Neural cell (in vitro differentiated cells): ENCODE measurements at regions not wholly inside any gene's neighbourhood (a gene's known extent, or its start where the extent isn't known, plus 50 kb on each side); places are given as distances from the start of the nearest gene placed in this dataset.

Experiments
- H2AFZ ChIP-seq: fragments of 200-600, 300-800 bp; sonication (generic), shearing (Covaris generic); 2 replicates; pipeline ENCODE4 v1.6.0; 2014; ENCODE audit warnings: low read depth, mild to moderate bottlenecking, antibody characterized with exemption, low read length, moderate library complexity
- H3F3A ChIP-seq: fragments of 200-600 bp; shearing (Covaris generic); 2 replicates; pipeline ENCODE4 v1.6.1; 2016; ENCODE audit warnings: mild to moderate bottlenecking, moderate library complexity, mixed read lengths, antibody characterized with exemption, low read length; ENCODE audit not compliant: insufficient read depth, poor library complexity, severe bottlenecking
- H3K27ac ChIP-seq: fragments of 200-600, 300-800 bp; sonication (generic), shearing (Covaris generic); 2 replicates; pipeline ENCODE4 v1.5.1; 2014; ENCODE audit warnings: mild to moderate bottlenecking, low read length, moderate library complexity
- H3K27me3 ChIP-seq: fragments of 300-800, 200-600 bp; sonication (generic), shearing (Covaris generic); 2 replicates; pipeline ENCODE4 v1.6.0; 2014; ENCODE audit warnings: mild to moderate bottlenecking, low read depth, low read length, moderate library complexity; ENCODE audit not compliant: insufficient read depth
- H3K36me3 ChIP-seq: fragments of 300-800, 200-600 bp; sonication (generic), shearing (Covaris generic); 2 replicates; pipeline ENCODE4 v1.5.1; 2014; ENCODE audit warnings: mild to moderate bottlenecking, antibody characterized with exemption, low read length, moderate library complexity; ENCODE audit not compliant: insufficient read depth
- H3K4me2 ChIP-seq: fragments of 300-800, 200-600 bp; sonication (generic), shearing (Covaris generic); 2 replicates; pipeline ENCODE4 v1.6.0; 2014; ENCODE audit warnings: mild to moderate bottlenecking, low read length
- H3K4me3 ChIP-seq: fragments of 300-800, 200-600 bp; sonication (generic), shearing (Covaris generic); 2 replicates; pipeline ENCODE4 v1.5.1; 2014; ENCODE audit warnings: mild to moderate bottlenecking, low read length, moderate library complexity
- H3K79me2 ChIP-seq: fragments of 200-600 bp; shearing (Covaris generic); replicated peaks from 2 replicates; pipeline ENCODE4 v1.6.0; 2014; ENCODE audit warnings: mild to moderate bottlenecking, low read length, moderate library complexity; ENCODE audit not compliant: insufficient read depth
- H3K9ac ChIP-seq: fragments of 300-800, 200-600 bp; sonication (generic), shearing (Covaris generic); 2 replicates; pipeline ENCODE4 v1.6.1; 2016; ENCODE audit warnings: mild to moderate bottlenecking, low read length, mixed read lengths
- H3K9me2 ChIP-seq: fragments of 200-600 bp; shearing (Covaris generic); 2 replicates; pipeline ENCODE4 v1.6.1; 2016; ENCODE audit warnings: mild to moderate bottlenecking, low read length, mixed read lengths; ENCODE audit not compliant: insufficient read depth
- H3K9me3 ChIP-seq: fragments of 200-600, 300-800 bp; sonication (generic), shearing (Covaris generic); 2 replicates; pipeline ENCODE4 v1.6.1; 2016; ENCODE audit warnings: mild to moderate bottlenecking, mixed run types, low read length, moderate library complexity, mixed read lengths
- H4K20me1 ChIP-seq: fragments of 200-600 bp; shearing (Covaris generic); 2 replicates; pipeline ENCODE4 v1.6.1; 2016; ENCODE audit warnings: mild to moderate bottlenecking, mixed run types; ENCODE audit not compliant: insufficient read depth
- EP300 ChIP-seq: fragments of 450-650 bp; conservative IDR thresholded peaks from 2 replicates; pipeline ENCODE4 v1.6.1; 2014; ENCODE audit warnings: antibody characterized with exemption, mild to moderate bottlenecking, moderate library complexity; ENCODE audit not compliant: poor library complexity, severe bottlenecking
- EZH2 ChIP-seq: fragments of 200-600, 300-800 bp; shearing (Covaris generic), sonication (generic); IDR thresholded peaks from 2 replicates; pipeline ENCODE4 v1.6.1; 2014; ENCODE audit warnings: antibody characterized with exemption, low read length, borderline replicate concordance, mild to moderate bottlenecking; ENCODE audit not compliant: insufficient read depth, poor library complexity, severe bottlenecking
- MXI1 ChIP-seq: fragments of 450-650 bp; conservative IDR thresholded peaks from 2 replicates; pipeline ENCODE4 v1.6.1; 2014; ENCODE audit warnings: antibody characterized with exemption, mild to moderate bottlenecking; ENCODE audit not compliant: poor library complexity, severe bottlenecking
- POLR2AphosphoS5 ChIP-seq: IDR thresholded peaks from 2 replicates; pipeline ENCODE4 v1.6.1; 2012
- RAD21 ChIP-seq: fragments of 450-650 bp; conservative IDR thresholded peaks from 2 replicates; pipeline ENCODE4 v1.6.1; 2014; ENCODE audit warnings: antibody characterized with exemption, mild to moderate bottlenecking, moderate library complexity
- SMC3 ChIP-seq: fragments of 450-650 bp; conservative IDR thresholded peaks from 2 replicates; pipeline ENCODE4 v1.6.1; 2014; ENCODE audit warnings: antibody characterized with exemption, mild to moderate bottlenecking, moderate library complexity; ENCODE audit not compliant: poor library complexity
- TAF1 ChIP-seq: IDR thresholded peaks from 2 replicates; pipeline ENCODE4 v1.6.1; 2012; ENCODE audit warnings: low read depth
- TF ChIP-seq, protein P1 (sequence below): IDR thresholded peaks from 2 replicates; pipeline ENCODE4 v1.6.1; 2012; ENCODE audit warnings: borderline replicate concordance
- TF ChIP-seq, protein P2 (sequence below): fragments of 450-650 bp; IDR thresholded peaks from 2 replicates; pipeline ENCODE4 v1.5.1; 2014; ENCODE audit warnings: antibody characterized with exemption, mild to moderate bottlenecking, moderate library complexity; ENCODE audit not compliant: poor library complexity, severe bottlenecking

DNA sequence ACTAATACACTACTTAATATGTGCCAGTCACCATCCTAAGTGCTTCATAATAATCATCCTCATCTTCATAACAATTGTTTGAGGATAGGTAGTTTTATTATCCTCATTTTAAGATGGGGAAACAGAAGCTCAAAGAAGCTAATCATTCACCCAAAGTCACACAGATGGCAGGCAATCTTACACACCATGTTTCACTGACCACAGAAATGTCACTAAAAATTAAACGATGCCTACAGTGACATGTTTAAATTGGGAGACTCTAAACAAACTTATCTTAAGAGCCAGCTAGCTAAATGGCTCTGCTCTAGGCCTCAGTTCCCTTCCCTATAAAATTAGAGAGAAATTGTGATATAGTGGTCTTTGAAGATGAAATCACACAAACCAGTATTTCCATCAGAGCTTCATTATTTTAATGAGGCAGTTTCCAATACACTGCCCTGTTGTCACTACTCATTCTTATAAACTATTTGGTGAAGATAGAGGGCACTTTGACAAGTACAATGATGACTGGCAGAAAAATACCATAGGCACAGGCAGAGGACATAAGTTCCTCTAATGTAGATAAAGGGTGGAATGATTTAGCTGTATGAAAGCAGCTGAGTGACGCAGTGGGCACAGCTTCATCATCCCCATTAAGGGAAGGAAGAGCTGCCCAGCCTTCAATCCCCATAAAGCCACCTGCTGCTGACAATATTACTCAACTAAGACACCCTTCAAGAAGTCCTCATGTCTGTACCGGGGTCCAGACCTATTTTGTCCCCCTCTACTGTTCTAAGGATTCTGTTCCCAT lies 224.1 kb downstream of the ACTL7B start:
- H3K4me2 ChIP-seq: no peak overlapping the region
- no peaks in the 10 kb centered on the region for H3K9me2 ChIP-seq
- H4K20me1 ChIP-seq: no peaks in the 10 kb centered on the region
- H3K9ac ChIP-seq: no peak overlapping the region
- no peaks in the 10 kb centered on the region for H3K9me3 ChIP-seq
- H2AFZ ChIP-seq: no peak overlapping the region
- H3K36me3 ChIP-seq: no peaks in the 10 kb centered on the region
- no peaks in the 10 kb centered on the region for H3K27me3 ChIP-seq
- TF ChIP-seq, protein P1, sequence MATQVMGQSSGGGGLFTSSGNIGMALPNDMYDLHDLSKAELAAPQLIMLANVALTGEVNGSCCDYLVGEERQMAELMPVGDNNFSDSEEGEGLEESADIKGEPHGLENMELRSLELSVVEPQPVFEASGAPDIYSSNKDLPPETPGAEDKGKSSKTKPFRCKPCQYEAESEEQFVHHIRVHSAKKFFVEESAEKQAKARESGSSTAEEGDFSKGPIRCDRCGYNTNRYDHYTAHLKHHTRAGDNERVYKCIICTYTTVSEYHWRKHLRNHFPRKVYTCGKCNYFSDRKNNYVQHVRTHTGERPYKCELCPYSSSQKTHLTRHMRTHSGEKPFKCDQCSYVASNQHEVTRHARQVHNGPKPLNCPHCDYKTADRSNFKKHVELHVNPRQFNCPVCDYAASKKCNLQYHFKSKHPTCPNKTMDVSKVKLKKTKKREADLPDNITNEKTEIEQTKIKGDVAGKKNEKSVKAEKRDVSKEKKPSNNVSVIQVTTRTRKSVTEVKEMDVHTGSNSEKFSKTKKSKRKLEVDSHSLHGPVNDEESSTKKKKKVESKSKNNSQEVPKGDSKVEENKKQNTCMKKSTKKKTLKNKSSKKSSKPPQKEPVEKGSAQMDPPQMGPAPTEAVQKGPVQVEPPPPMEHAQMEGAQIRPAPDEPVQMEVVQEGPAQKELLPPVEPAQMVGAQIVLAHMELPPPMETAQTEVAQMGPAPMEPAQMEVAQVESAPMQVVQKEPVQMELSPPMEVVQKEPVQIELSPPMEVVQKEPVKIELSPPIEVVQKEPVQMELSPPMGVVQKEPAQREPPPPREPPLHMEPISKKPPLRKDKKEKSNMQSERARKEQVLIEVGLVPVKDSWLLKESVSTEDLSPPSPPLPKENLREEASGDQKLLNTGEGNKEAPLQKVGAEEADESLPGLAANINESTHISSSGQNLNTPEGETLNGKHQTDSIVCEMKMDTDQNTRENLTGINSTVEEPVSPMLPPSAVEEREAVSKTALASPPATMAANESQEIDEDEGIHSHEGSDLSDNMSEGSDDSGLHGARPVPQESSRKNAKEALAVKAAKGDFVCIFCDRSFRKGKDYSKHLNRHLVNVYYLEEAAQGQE: no peak
- TF ChIP-seq TAF1 (no peak), MXI1 (no peak), EZH2 (no peak), POLR2AphosphoS5 (no peak), EP300 (no peak), SMC3 (no peak), RAD21 (no peak)
- TF ChIP-seq, protein P2, sequence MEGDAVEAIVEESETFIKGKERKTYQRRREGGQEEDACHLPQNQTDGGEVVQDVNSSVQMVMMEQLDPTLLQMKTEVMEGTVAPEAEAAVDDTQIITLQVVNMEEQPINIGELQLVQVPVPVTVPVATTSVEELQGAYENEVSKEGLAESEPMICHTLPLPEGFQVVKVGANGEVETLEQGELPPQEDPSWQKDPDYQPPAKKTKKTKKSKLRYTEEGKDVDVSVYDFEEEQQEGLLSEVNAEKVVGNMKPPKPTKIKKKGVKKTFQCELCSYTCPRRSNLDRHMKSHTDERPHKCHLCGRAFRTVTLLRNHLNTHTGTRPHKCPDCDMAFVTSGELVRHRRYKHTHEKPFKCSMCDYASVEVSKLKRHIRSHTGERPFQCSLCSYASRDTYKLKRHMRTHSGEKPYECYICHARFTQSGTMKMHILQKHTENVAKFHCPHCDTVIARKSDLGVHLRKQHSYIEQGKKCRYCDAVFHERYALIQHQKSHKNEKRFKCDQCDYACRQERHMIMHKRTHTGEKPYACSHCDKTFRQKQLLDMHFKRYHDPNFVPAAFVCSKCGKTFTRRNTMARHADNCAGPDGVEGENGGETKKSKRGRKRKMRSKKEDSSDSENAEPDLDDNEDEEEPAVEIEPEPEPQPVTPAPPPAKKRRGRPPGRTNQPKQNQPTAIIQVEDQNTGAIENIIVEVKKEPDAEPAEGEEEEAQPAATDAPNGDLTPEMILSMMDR: no peak
- no peaks in the 10 kb centered on the region for H3K79me2 ChIP-seq
- H3F3A ChIP-seq: no peaks in the 10 kb centered on the region
- H3K27ac ChIP-seq: no peak overlapping the region
- no peak overlapping the region for H3K4me3 ChIP-seq

DNA sequence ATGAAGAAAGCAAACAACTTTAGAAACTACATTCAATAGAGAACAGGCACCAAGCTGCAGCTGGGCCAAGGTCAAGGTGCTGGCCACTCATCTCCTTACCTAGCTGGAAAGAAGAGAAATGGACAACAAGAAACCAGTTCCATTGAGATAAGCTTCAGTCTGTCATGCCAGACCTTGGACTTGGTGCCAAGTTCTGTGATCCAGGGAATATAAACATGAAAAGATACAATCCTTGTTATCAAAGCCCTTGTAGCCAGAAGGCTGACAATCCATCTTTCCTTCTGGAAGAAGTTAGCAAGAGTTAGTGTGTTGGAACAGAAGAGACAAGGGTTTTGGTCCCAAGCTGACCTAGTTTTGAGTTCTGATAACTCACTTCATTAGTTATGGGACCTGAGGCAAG lies 227.5 kb downstream of the ACTL7B start:
- Histone ChIP-seq H3K9me2 (no peaks in the 10 kb centered on the region), H3K4me3 (no peak overlapping the region), H3K27me3 (no peaks in the 10 kb centered on the region), H2AFZ (no peak overlapping the region), H3K27ac (no peak overlapping the region), H3K79me2 (no peaks in the 10 kb centered on the region), H3K4me2 (no peak overlapping the region), H3K36me3 (no peaks in the 10 kb centered on the region), H4K20me1 (no peaks in the 10 kb centered on the region), H3K9me3 (no peaks in the 10 kb centered on the region), H3F3A (no peaks in the 10 kb centered on the region), H3K9ac (no peak overlapping the region)
- TF ChIP-seq SMC3 (no peak), TAF1 (no peak), EP300 (no peak), RAD21 (no peak), POLR2AphosphoS5 (no peak), EZH2 (no peak), MXI1 (no peak)
- TF ChIP-seq, protein P2: no peak
- TF ChIP-seq, protein P1: no peak
